ENCODE measurements at regions not wholly inside any gene's neighbourhood (a gene's known extent, or its start where the extent isn't known, plus 50 kb on each side); places are given as distances from the start of the nearest gene placed in this dataset.

- H2BK20ac ChIP-seq (ENCODE audit: low read depth, low read length) = no peak overlapping the region
- H4K8ac ChIP-seq (ENCODE audit: low read depth in 2 of 2, low read length in 2 of 2) = no peak overlapping the region
- intact Hi-C loops (cut with micrococcal nuclease) = no loop called here
- no peak overlapping the region for H2AFZ ChIP-seq (replicated peaks; ENCODE audit: low read length, poor library complexity)
- TF ChIP-seq MAZ (IDR thresholded peaks at IDR 0.05; ENCODE audit: borderline replicate concordance, low read depth, low read length) (no peak), MAFK (IDR thresholded peaks at IDR 0.05; ENCODE audit: low read depth, low read length) (no peak), NFE2L2 (IDR thresholded peaks at IDR 0.05; ENCODE audit: low read depth, low read length) (no peak), SMC3 (IDR thresholded peaks at IDR 0.05; ENCODE audit: low read depth, low read length) (no peak), RFX5 (IDR thresholded peaks at IDR 0.05; ENCODE audit: low read depth, low read length) (no peak), CTCF (conservative IDR thresholded peaks at IDR 0.05; ENCODE audit: low read depth, low read length) (no peak)
- TF ChIP-seq, protein P1, sequence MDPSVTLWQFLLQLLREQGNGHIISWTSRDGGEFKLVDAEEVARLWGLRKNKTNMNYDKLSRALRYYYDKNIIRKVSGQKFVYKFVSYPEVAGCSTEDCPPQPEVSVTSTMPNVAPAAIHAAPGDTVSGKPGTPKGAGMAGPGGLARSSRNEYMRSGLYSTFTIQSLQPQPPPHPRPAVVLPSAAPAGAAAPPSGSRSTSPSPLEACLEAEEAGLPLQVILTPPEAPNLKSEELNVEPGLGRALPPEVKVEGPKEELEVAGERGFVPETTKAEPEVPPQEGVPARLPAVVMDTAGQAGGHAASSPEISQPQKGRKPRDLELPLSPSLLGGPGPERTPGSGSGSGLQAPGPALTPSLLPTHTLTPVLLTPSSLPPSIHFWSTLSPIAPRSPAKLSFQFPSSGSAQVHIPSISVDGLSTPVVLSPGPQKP (IDR thresholded peaks at IDR 0.05; ENCODE audit: borderline replicate concordance, low read depth, low read length) = no peak
- H3K4ac ChIP-seq (ENCODE audit: low read depth, low read length) = no peak overlapping the region
- BruUV-seq (replicated peaks) = no TSS peak
- H3K23ac ChIP-seq (ENCODE audit: low read depth, low read length) = no peak overlapping the region
- peaks cover 23% of the 10 kb centered on the region for H3K9me3 ChIP-seq (ENCODE audit: control insufficient read depth, insufficient read depth, low read length)
- H3K4me2 ChIP-seq (ENCODE audit: low read depth, low read length) = no peak overlapping the region
- in situ Hi-C loops (cut with MboI; ENCODE audit: low sequenced_read_pairs) = no loop called here
- no peak overlapping the region for H3K4me3 ChIP-seq (ENCODE audit: insufficient read depth, low read depth, low read length)
- no peak overlapping the region for H4K91ac ChIP-seq (ENCODE audit: insufficient read depth, low read depth, low read length)
- H3K79me1 ChIP-seq (ENCODE audit: low read depth in 1 of 2, low read length in 2 of 2) = no peaks in the 10 kb centered on the region
- no peaks in the 10 kb centered on the region for H4K20me1 ChIP-seq (ENCODE audit: insufficient read depth, low read length)
- no peak overlapping the region for H2BK5ac ChIP-seq (ENCODE audit: low read depth, low read length, poor library complexity, severe bottlenecking)
- no peaks in the 10 kb centered on the region for H3K27me3 ChIP-seq (ENCODE audit: control insufficient read depth, insufficient read depth, low read length)
- H3K4me1 ChIP-seq (ENCODE audit: control insufficient read depth, insufficient read depth, low read length) = no peaks in the 10 kb centered on the region
- H3K36me3 ChIP-seq (ENCODE audit: control insufficient read depth, insufficient read depth, low read length) = no peaks in the 10 kb centered on the region
- H2AK5ac ChIP-seq (ENCODE audit: low read depth, low read length) = no peak overlapping the region
- H2AK9ac ChIP-seq (replicated peaks; ENCODE audit: low read depth, low read length, poor library complexity) = no peak overlapping the region
- H3K18ac ChIP-seq (ENCODE audit: low read depth, low read length) = no peak overlapping the region
- no peak for ATAC-seq (ENCODE audit: low read depth)
- no peak overlapping the region for H3K9ac ChIP-seq (ENCODE audit: low read depth, low read length)
- H3K56ac ChIP-seq (ENCODE audit: extremely low read depth, insufficient read depth, low read length) = no peak overlapping the region
- no peak overlapping the region for H3K27ac ChIP-seq (ENCODE audit: insufficient read depth, low read length)
- H2BK120ac ChIP-seq (ENCODE audit: low read depth, low read length) = no peak overlapping the region
- DNase-seq = no peak
- no peak overlapping the region for H2BK15ac ChIP-seq (ENCODE audit: low read depth, low read length)
- no peak overlapping the region for H3K14ac ChIP-seq (replicated peaks; ENCODE audit: low read depth, low read length)
- ChIA-PET CTCF (no interaction called here), POLR2A (ENCODE audit: unreplicated experiment) (no interaction called here)
- dilution Hi-C loops (cut with HindIII; ENCODE audit: low sequenced_read_pairs, unreplicated experiment) = no loop called here
- 49% methylated on average over 2 of the region's 6 CpGs; no CpG with 5 or more reads in 1 of the 2 experiments for WGBS, 2 experiments (ENCODE audit: extremely low coverage in 2 of 2, insufficient read length in 1 of 2)
- H3K9me1 ChIP-seq (ENCODE audit: insufficient read depth, low read length) = no peaks in the 10 kb centered on the region
- H4K5ac ChIP-seq (ENCODE audit: low read depth, low read length) = no peak overlapping the region
Measured at GRCh38 chr15:20642054-20642767, 100.6 kb upstream of the GOLGA6L6 start.
